Lower leg skin (tissue), 3 donors: ENCODE measurements at regions not wholly inside any gene's neighbourhood (a gene's known extent, or its start where the extent isn't known, plus 50 kb on each side); places are given as distances from the start of the nearest gene placed in this dataset.

Source experiments
- CTCF ChIP-seq, 3 donors: fragments of 450-650 bp; IDR thresholded peaks; one replicate each; pipeline ENCODE4 v1.5.1; 2016; ENCODE audit warnings: antibody characterized with exemption in 3 of 3, mild to moderate bottlenecking in 3 of 3, moderate library complexity in 2 of 3
- POLR2A ChIP-seq, 2 donors: fragments of 450-650 bp; IDR thresholded peaks; one replicate each; pipeline ENCODE4 v1.6.1; 2016 to 2017; ENCODE audit warnings: antibody characterized with exemption in 2 of 2, mild to moderate bottlenecking in 1 of 2, moderate library complexity in 1 of 2

GRCh38 chrX:68944211-68944610 lies 115.4 kb downstream of the EFNB1 start:
- TF ChIP-seq CTCF (IDR thresholded peaks at IDR 0.05) (no peak), POLR2A (IDR thresholded peaks at IDR 0.05) (no peak)
